Lung microvascular endothelial cell (primary cell): ENCODE measurements at regions not wholly inside any gene's neighbourhood (a gene's known extent, or its start where the extent isn't known, plus 50 kb on each side); places are given as distances from the start of the nearest gene placed in this dataset.
"Not testable (repeated sequence)": the region's sequence is repeated elsewhere in the genome, so short reads cannot be mapped to it uniquely, and the experiment has no call there.

ENCODE experiments used
- DNase-seq, 2 donors: peaks; one replicate each; pipeline versions ENCODE4 v3.0.0 to v3.0.0-alpha.2; 2010; ENCODE audit warnings: low read depth in 2 of 2

GRCh38 chr2:47653902-47654789 is 83.4 kb upstream of the KCNK12 start:
- DNase-seq = peak; percentile 23 to 44

- no peak for DNase-seq
Measured at GRCh38 chr2:47653036-47653435, 82.3 kb upstream of the KCNK12 start.

GRCh38 chr2:47652061-47652690 is 81.4 kb upstream of the KCNK12 start:
- no peak for DNase-seq

- peak in 1 of 2 donors; percentile 3 for DNase-seq
Measured at GRCh38 chr2:47651296-47651695, 80.5 kb upstream of the KCNK12 start.

GRCh38 chr2:47650001-47650535 is 79.3 kb upstream of the KCNK12 start:
- DNase-seq = peak in 1 of 2 donors; percentile 2

- no peak for DNase-seq
Measured at GRCh38 chr2:47645246-47645645, 74.5 kb upstream of the KCNK12 start.

- DNase-seq = no peak
Measured at GRCh38 chr2:47644351-47644750, 73.6 kb upstream of the KCNK12 start.

GRCh38 chr2:47641366-47641765 is 70.6 kb upstream of the KCNK12 start:
- no peak for DNase-seq

- no peak for DNase-seq
Measured at GRCh38 chr2:47640356-47640755, 69.6 kb upstream of the KCNK12 start.

- DNase-seq = no peak
Measured at GRCh38 chr2:47639467-47639866, 68.7 kb upstream of the KCNK12 start.

GRCh38 chr2:47638430-47638829 is 67.6 kb upstream of the KCNK12 start:
- no peak for DNase-seq

GRCh38 chr2:47636596-47637264 is 65.9 kb upstream of the KCNK12 start:
- DNase-seq = no peak

- DNase-seq = no peak
Measured at GRCh38 chr2:47636176-47636575, 65.4 kb upstream of the KCNK12 start.

GRCh38 chr2:47632754-47633153 is 62.0 kb upstream of the KCNK12 start:
- no peak for DNase-seq

- DNase-seq = peak in 1 of 2 donors; percentile 72
Measured at GRCh38 chr2:47631792-47632398, 61.1 kb upstream of the KCNK12 start.

GRCh38 chr2:47631306-47631705 is 60.5 kb upstream of the KCNK12 start:
- no peak for DNase-seq

GRCh38 chr2:47629501-47630460 is 59.0 kb upstream of the KCNK12 start:
- no peak for DNase-seq

- no peak for DNase-seq
Measured at GRCh38 chr2:47628904-47629303, 58.1 kb upstream of the KCNK12 start.

- no peak for DNase-seq
Measured at GRCh38 chr2:47626664-47627063, 55.9 kb upstream of the KCNK12 start.

- DNase-seq = not testable (repeated sequence)
Measured at GRCh38 chr2:47623140-47623539, 52.4 kb upstream of the KCNK12 start.
